HG03565 (cell line): ENCODE measurements at regions not wholly inside any gene's neighbourhood (a gene's known extent, or its start where the extent isn't known, plus 50 kb on each side); places are given as distances from the start of the nearest gene placed in this dataset.

Experiments
- ATAC-seq: cut with Tn5 transposase; IDR thresholded peaks from one replicate; pipeline ENCODE4 v1.9.1; 2021; ENCODE audit warnings: mild to moderate bottlenecking, moderate library complexity; ENCODE audit not compliant: unreplicated experiment

GRCh38 chr17:12575641-12576040 is 90.0 kb upstream of the MYOCD start:
- no peak for ATAC-seq

GRCh38 chr17:12579288-12579687 is 86.4 kb upstream of the MYOCD start:
- no peak for ATAC-seq

- no peak for ATAC-seq
Measured at GRCh38 chr17:12580640-12581039, 85.0 kb upstream of the MYOCD start.

GRCh38 chr17:12584727-12585126 is 81.0 kb upstream of the MYOCD start:
- no peak for ATAC-seq

GRCh38 chr17:12588531-12588930 is 77.2 kb upstream of the MYOCD start:
- no peak for ATAC-seq

GRCh38 chr17:12590417-12590816 is 75.3 kb upstream of the MYOCD start:
- no peak for ATAC-seq

GRCh38 chr17:12591021-12591735 is 74.5 kb upstream of the MYOCD start:
- ATAC-seq, result no peak

- ATAC-seq, result no peak
Measured at GRCh38 chr17:12592941-12593340, 72.7 kb upstream of the MYOCD start.

- ATAC-seq, result no peak
Measured at GRCh38 chr17:12596961-12597360, 68.7 kb upstream of the MYOCD start.

- ATAC-seq, result no peak
Measured at GRCh38 chr17:12597895-12598294, 67.8 kb upstream of the MYOCD start.

GRCh38 chr17:12599186-12599920 is 66.3 kb upstream of the MYOCD start:
- ATAC-seq, result no peak

GRCh38 chr17:12600349-12600748 is 65.3 kb upstream of the MYOCD start:
- ATAC-seq, result no peak

- ATAC-seq, result no peak
Measured at GRCh38 chr17:12603566-12603965, 62.1 kb upstream of the MYOCD start.

GRCh38 chr17:12605222-12605621 is 60.5 kb upstream of the MYOCD start:
- ATAC-seq, result no peak

GRCh38 chr17:12613566-12613965 is 52.1 kb upstream of the MYOCD start:
- ATAC-seq, result no peak
